PC-9 (cell line): ENCODE measurements at regions not wholly inside any gene's neighbourhood (a gene's known extent, or its start where the extent isn't known, plus 50 kb on each side); places are given as distances from the start of the nearest gene placed in this dataset.

Experiments used
- CTCF ChIP-seq: fragments of 200-600 bp; sonication (generic); conservative IDR thresholded peaks from 2 replicates; pipeline ENCODE4 v1.6.1; 2017; ENCODE audit warnings: mixed run types, antibody characterized with exemption, mild to moderate bottlenecking, moderate library complexity
- EZH2 ChIP-seq: fragments of 200-600 bp; sonication (generic); IDR thresholded peaks from 2 replicates; pipeline ENCODE4 v1.8.0; 2017; ENCODE audit warnings: antibody characterized with exemption, low read depth

- no peak for TF ChIP-seq CTCF
- no peak for TF ChIP-seq EZH2
Measured at GRCh38 chr7:69414555-69414954, 183.7 kb upstream of the AUTS2 start.
